ENCODE measurements at regions not wholly inside any gene's neighbourhood (a gene's known extent, or its start where the extent isn't known, plus 50 kb on each side); places are given as distances from the start of the nearest gene placed in this dataset.
A peak's percentile ranks its signal among the peaks of the same experiment; 100 is the strongest.

- no peak overlapping the region for H2BK5ac ChIP-seq (ENCODE audit: low read depth, low read length, poor library complexity, severe bottlenecking)
- WGBS, 2 experiments (ENCODE audit: extremely low coverage in 2 of 2, insufficient read length in 1 of 2): no CpG with 5 or more reads among the region's 1 CpG
Observed at GRCh38 chr6:9204171-9204570, 768.8 kb upstream of the SLC35B3 start.

More at GRCh38 chr6:9204171-9204570, 768.8 kb upstream of the SLC35B3 start:
- Histone ChIP-seq H4K91ac (ENCODE audit: insufficient read depth, low read depth, low read length) (no peak overlapping the region), H2AK9ac (replicated peaks; ENCODE audit: low read depth, low read length, poor library complexity) (no peak overlapping the region), H3K27ac (ENCODE audit: insufficient read depth, low read length) (no peak overlapping the region), H2AFZ (replicated peaks; ENCODE audit: low read length, poor library complexity) (no peak overlapping the region), H3K9me1 (ENCODE audit: insufficient read depth, low read length) (no peaks in the 10 kb centered on the region), H4K20me1 (ENCODE audit: insufficient read depth, low read length) (no peaks in the 10 kb centered on the region), H3K9ac (ENCODE audit: low read depth, low read length) (no peak overlapping the region), H2AK5ac (ENCODE audit: low read depth, low read length) (no peak overlapping the region), H2BK20ac (ENCODE audit: low read depth, low read length) (no peak overlapping the region), H3K27me3 (ENCODE audit: control insufficient read depth, insufficient read depth, low read length) (no peaks in the 10 kb centered on the region), H2BK120ac (ENCODE audit: low read depth, low read length) (no peak overlapping the region), H4K5ac (ENCODE audit: low read depth, low read length) (no peak overlapping the region), H4K8ac (ENCODE audit: low read depth in 2 of 2, low read length in 2 of 2) (no peak overlapping the region), H3K23ac (ENCODE audit: low read depth, low read length) (no peak overlapping the region), H3K4me1 (ENCODE audit: control insufficient read depth, insufficient read depth, low read length) (no peaks in the 10 kb centered on the region), H3K4me3 (ENCODE audit: insufficient read depth, low read depth, low read length) (no peak overlapping the region), H3K18ac (ENCODE audit: low read depth, low read length) (no peak overlapping the region), H3K4ac (ENCODE audit: low read depth, low read length) (no peak overlapping the region), H3K9me3 (ENCODE audit: control insufficient read depth, insufficient read depth, low read length) (no peaks in the 10 kb centered on the region), H3K36me3 (ENCODE audit: control insufficient read depth, insufficient read depth, low read length) (no peaks in the 10 kb centered on the region), H3K4me2 (ENCODE audit: low read depth, low read length) (no peak overlapping the region), H3K79me1 (ENCODE audit: low read depth in 1 of 2, low read length in 2 of 2) (no peaks in the 10 kb centered on the region), H2BK15ac (ENCODE audit: low read depth, low read length) (no peak overlapping the region), H3K14ac (replicated peaks; ENCODE audit: low read depth, low read length) (no peak overlapping the region), H3K56ac (ENCODE audit: extremely low read depth, insufficient read depth, low read length) (no peak overlapping the region)
- no peak for TF ChIP-seq CEBPB (IDR thresholded peaks at IDR 0.05; ENCODE audit: low read depth, low read length)
- no peak for TF ChIP-seq RFX5 (IDR thresholded peaks at IDR 0.05; ENCODE audit: low read depth, low read length)
- TF ChIP-seq NFE2L2 (IDR thresholded peaks at IDR 0.05; ENCODE audit: low read depth, low read length): no peak
- no peak for TF ChIP-seq BHLHE40 (IDR thresholded peaks at IDR 0.05; ENCODE audit: low read depth, low read length)
- ATAC-seq (ENCODE audit: low read depth) (no peak), DNase-seq (peak; percentile 64)
- ChIA-PET POLR2A (ENCODE audit: unreplicated experiment) (no interaction called here), CTCF (no interaction called here)
- intact Hi-C loops (cut with micrococcal nuclease) (no loop called here), dilution Hi-C loops (cut with HindIII; ENCODE audit: low sequenced_read_pairs, unreplicated experiment) (no loop called here), in situ Hi-C loops (cut with MboI; ENCODE audit: low sequenced_read_pairs) (no loop called here)
- BruUV-seq (replicated peaks): no TSS peak
